Thymus (tissue), 11 donors: ENCODE measurements at regions not wholly inside any gene's neighbourhood (a gene's known extent, or its start where the extent isn't known, plus 50 kb on each side); places are given as distances from the start of the nearest gene placed in this dataset.

Source experiments
- DNase-seq, 9 donors: peaks; one replicate each; pipeline ENCODE4 v3.0.0-alpha.2; 2013; ENCODE audit warnings: low spot score in 9 of 9, low read depth in 6 of 9, missing footprints in 1 of 9
- H3K27ac ChIP-seq, 2 donors: one replicate each; pipeline ENCODE4 v1.5.1; 2013; ENCODE audit warnings: control low read depth in 1 of 2, low read depth in 1 of 2, low read length in 1 of 2, mild to moderate bottlenecking in 1 of 2, moderate library complexity in 1 of 2
- H3K27me3 ChIP-seq, 2 donors: one replicate each; pipeline ENCODE4 v1.5.1; 2013; ENCODE audit warnings: low read length in 1 of 2; ENCODE audit not compliant: control insufficient read depth in 2 of 2, insufficient read depth in 1 of 2
- H3K36me3 ChIP-seq, 2 donors: one replicate each; pipeline ENCODE4 v1.5.1; 2013; ENCODE audit warnings: low read length in 1 of 2, mild to moderate bottlenecking in 1 of 2, moderate library complexity in 1 of 2; ENCODE audit not compliant: control insufficient read depth in 2 of 2, insufficient read depth in 2 of 2
- H3K4me1 ChIP-seq, 2 donors: one replicate each; pipeline ENCODE4 v1.5.1; 2013; ENCODE audit warnings: low read length in 2 of 2; ENCODE audit not compliant: control insufficient read depth in 2 of 2, insufficient read depth in 2 of 2
- H3K4me3 ChIP-seq, 2 donors: one replicate each; pipeline ENCODE4 v1.5.1; 2013; ENCODE audit warnings: low read length in 2 of 2, control low read depth in 1 of 2, mild to moderate bottlenecking in 1 of 2
- H3K9me3 ChIP-seq, 2 donors: one replicate each; pipeline ENCODE4 v1.5.1; 2013; ENCODE audit warnings: low read length in 1 of 2, mild to moderate bottlenecking in 1 of 2; ENCODE audit not compliant: control insufficient read depth in 2 of 2, insufficient read depth in 1 of 2
- WGBS: extraction: QIAGEN DNeasy Blood & Tissue Kit; methylation state at CpG from one replicate; pipeline ENCODE4 v1.1.7; 2013; 5-methylcytosine and 5-hydroxymethylcytosine counted together
- donor health status: healthy.

DNA sequence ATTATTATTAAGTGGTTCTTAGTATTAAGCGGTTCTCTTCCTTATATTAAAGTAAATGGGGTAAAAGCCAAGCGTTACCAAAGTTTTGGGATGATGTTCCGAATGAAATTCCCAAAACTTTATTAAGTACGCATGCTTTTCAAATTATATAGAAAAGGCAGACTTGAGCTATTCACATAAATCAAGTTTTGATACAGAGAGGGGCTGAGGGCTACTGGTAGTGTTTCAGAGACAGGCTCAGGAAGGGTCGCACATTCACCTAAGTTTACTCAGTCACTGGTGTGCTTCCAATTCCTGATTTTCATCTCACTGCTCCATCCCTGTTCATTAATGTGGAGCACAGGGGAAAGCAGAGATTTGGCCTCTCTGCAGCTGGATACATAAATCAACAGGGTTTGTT is 652.2 kb downstream of the QKI start:
- H3K27me3 ChIP-seq, result no peaks in the 10 kb centered on the region
- 96% methylated on average over 5 of the region's 5 CpGs for WGBS
- H3K9me3 ChIP-seq, result no peaks in the 10 kb centered on the region
- H3K4me3 ChIP-seq, result no peak overlapping the region
- no peak for DNase-seq
- no peak overlapping the region for H3K27ac ChIP-seq
- no peaks in the 10 kb centered on the region for H3K36me3 ChIP-seq
- no peaks in the 10 kb centered on the region for H3K4me1 ChIP-seq

DNA sequence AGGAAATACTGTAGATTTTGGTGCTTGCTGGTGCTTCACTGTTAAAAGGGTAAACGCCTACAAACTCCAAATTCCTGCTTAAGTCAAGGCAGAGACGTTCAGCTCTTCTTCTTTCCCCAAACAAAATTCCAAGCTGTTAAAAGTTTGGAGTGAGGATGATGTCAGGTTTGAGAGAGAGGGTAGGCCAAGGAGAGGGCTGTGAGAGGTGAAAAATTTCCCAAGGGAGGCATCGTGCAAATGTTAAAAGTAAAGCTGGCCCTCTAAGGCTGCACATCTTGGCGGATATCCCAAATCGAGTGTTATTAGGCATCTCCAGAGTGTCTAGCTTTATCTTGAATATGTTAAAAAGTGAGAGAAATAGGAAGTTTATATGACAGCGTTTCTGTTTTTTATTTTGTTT is 651.8 kb downstream of the QKI start:
- no peaks in the 10 kb centered on the region for H3K4me1 ChIP-seq

DNA sequence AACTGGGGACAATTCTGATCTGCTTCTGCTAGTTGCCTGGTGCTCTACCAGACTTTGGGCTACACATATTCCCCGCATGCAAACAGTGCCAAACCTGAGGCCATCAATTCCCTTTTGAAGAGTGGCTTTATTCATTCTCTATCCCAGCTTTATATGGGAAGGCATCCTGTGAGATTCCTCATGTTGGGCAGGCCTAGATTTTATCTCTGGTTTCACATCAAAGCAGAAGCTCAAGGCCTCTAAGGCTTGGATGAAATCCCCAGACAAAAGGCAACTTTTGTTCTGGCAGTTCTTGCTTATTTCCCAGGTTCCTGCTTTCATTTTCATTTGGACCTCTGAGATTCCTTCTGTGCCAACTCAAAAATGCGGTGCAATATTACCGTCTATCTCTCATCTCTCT is 648.8 kb downstream of the QKI start:
- Histone ChIP-seq H3K9me3 (no peaks in the 10 kb centered on the region), H3K4me3 (no peak overlapping the region), H3K4me1 (no peaks in the 10 kb centered on the region), H3K36me3 (no peaks in the 10 kb centered on the region), H3K27ac (no peak overlapping the region), H3K27me3 (no peaks in the 10 kb centered on the region)
- 91% methylated on average over 3 of the region's 3 CpGs for WGBS
- DNase-seq, result no peak

More for the DNA sequence above, 651.8 kb downstream of the QKI start:
- 85% methylated on average over 6 of the region's 6 CpGs for WGBS
- DNase-seq, result no peak
- no peaks in the 10 kb centered on the region for H3K27me3 ChIP-seq
- H3K27ac ChIP-seq, result no peak overlapping the region
- H3K36me3 ChIP-seq, result no peaks in the 10 kb centered on the region
- H3K4me3 ChIP-seq, result no peak overlapping the region
- H3K9me3 ChIP-seq, result no peaks in the 10 kb centered on the region

DNA sequence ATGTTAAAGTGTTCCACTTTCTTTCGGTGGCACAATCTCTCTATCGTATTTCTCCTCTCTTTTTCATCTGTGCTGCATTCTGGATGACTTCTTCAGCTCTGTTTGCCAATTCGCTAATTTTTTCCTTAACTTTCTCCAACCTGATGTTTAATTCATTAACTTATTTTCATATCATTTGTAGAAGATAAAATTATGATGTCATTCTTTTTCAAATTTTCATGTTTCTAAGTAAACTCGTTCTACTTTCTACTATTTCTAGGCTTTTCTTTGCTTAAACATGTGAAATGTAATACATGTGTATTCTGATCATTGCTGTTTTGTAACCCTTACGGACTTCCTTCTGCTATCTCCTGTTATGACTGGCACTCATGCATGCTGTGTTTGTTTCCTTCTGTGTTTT is 648.4 kb downstream of the QKI start:
- no peak for DNase-seq
- no peaks in the 10 kb centered on the region for H3K27me3 ChIP-seq
- H3K4me1 ChIP-seq, result no peaks in the 10 kb centered on the region
- no peak overlapping the region for H3K4me3 ChIP-seq
- H3K36me3 ChIP-seq, result no peaks in the 10 kb centered on the region
- 81% methylated on average over 5 of the region's 5 CpGs for WGBS
- no peaks in the 10 kb centered on the region for H3K9me3 ChIP-seq
- H3K27ac ChIP-seq, result no peak overlapping the region

DNA sequence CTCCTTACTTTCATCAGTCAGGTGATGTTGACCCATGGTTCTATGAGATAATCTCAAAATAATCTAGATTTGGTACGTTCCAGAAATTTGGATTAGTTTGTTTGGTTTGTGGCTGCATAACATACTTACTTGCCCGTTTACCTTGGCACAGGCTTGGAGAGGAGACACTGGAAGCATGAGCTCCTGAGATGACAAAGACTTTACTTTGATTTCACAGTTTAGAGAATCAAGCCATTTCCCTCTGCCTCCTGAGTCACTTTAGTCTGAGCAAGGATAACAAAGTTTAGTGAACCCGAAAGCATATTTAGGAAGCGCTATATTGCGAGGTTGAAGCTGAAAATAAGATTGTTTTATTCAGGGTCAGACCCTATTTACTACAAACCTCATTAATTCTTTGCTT is 643.4 kb downstream of the QKI start:
- H3K27ac ChIP-seq, result no peak overlapping the region
- no peaks in the 10 kb centered on the region for H3K36me3 ChIP-seq
- WGBS, result 93% methylated on average over 5 of the region's 5 CpGs
- no peak for DNase-seq
- H3K4me3 ChIP-seq, result no peak overlapping the region
- H3K4me1 ChIP-seq, result no peaks in the 10 kb centered on the region
- no peaks in the 10 kb centered on the region for H3K9me3 ChIP-seq
- H3K27me3 ChIP-seq, result no peaks in the 10 kb centered on the region

DNA sequence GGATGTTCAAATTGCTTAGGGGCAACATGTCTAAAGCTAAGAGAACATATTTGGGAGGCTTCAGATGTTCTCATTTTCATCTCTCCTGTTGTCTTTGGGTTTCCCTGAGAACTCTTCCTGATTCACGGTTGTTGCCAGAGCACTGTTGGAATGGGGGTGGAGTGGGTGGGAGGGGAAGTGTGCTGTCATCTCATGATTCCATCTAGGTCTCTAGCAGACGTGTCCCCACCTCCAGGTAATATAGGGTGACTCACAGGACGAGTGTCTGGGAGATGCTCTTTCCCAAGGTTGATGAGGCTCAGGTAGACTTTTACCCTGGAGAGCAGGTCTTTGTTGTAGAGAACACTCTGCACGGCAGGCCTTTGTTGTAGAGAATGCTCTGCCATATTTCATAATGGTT is 636.9 kb downstream of the QKI start:
- Histone ChIP-seq H3K27ac (no peak overlapping the region), H3K9me3 (no peaks in the 10 kb centered on the region), H3K27me3 (no peaks in the 10 kb centered on the region), H3K4me1 (no peaks in the 10 kb centered on the region), H3K4me3 (no peak overlapping the region), H3K36me3 (no peaks in the 10 kb centered on the region)
- DNase-seq, result no peak
- WGBS, result 86% methylated on average over 4 of the region's 4 CpGs

DNA sequence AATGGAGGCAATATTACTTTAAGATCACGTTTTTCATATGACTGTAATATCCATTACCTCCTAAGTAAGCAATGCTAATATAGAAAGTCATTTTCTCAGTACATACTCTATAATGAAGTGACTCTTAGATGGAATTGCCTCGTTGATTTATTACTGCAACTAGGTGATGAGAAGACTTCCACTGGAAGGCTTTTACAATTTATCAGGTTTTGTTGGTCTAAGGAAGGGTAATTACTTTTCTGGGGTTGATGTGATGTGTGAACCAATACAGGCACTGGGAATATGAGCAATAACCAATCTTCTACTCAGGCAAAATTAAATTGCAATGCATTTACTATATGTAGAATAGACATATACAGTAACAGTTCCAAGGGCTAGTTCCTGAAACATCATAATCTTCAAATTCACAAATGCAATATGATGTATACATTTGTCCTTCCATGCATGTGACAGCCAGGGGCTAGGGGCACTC is 635.0 kb downstream of the QKI start:
- WGBS, result 88% methylated on average over 2 of the region's 2 CpGs
- no peak for DNase-seq
- no peaks in the 10 kb centered on the region for H3K9me3 ChIP-seq
- H3K27me3 ChIP-seq, result no peaks in the 10 kb centered on the region
- H3K4me3 ChIP-seq, result no peak overlapping the region
- no peak overlapping the region for H3K27ac ChIP-seq
- H3K4me1 ChIP-seq, result no peaks in the 10 kb centered on the region
- no peaks in the 10 kb centered on the region for H3K36me3 ChIP-seq

DNA sequence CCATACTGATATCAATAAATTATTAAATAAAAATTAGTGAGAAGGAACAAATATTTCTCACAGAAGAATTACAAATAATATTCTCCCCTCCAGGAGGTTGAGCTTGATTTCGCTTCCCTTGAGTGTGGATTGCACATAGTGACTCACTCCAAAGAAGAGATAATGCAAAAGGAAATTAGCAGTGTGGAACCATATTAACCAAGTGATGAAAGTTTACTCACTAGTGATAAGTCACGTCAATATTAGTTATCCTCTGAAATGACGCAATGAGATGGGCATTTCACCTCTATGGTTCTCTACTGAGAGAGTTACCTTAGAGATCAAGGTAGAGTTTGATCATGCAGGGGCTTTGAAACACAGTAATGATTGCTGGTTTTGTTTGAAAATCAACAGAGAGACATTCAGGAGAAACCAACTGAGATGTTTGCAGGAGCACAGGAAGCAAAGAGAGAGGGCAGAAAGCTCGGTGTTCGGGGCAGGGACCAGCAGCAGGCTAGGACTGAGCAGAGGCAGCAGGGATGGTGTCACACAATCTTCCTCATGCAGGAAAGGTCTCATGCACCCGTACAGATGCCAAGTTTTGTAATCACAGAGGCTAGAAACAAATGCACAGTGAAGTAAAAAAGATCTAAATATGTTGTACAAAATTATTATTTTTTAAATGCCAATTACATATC is 634.5 kb downstream of the QKI start:
- 95% methylated on average over 6 of the region's 6 CpGs for WGBS
- no peak for DNase-seq
- H3K4me1 ChIP-seq, result no peaks in the 10 kb centered on the region
- H3K36me3 ChIP-seq, result no peaks in the 10 kb centered on the region
- no peak overlapping the region for H3K27ac ChIP-seq
- H3K4me3 ChIP-seq, result no peak overlapping the region
- H3K27me3 ChIP-seq, result no peaks in the 10 kb centered on the region
- no peaks in the 10 kb centered on the region for H3K9me3 ChIP-seq

DNA sequence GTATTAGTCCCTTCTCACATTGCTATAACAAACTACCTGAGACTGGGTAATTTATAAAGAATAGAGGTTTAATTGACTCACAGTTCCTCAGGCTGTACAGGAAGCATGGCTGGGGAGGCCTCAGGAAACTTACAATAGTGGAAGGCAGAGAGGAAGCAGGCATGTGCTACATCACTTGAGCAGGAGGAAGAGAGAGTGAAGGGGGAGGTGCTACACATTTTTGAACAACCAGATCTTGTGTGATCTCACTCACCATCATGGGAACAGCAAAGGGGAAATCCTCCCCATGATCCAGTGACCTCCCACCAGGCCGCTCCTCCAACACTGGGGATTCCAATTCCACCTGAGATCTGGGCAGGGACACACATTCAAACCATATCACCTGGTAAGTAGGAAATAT is 630.6 kb downstream of the QKI start:
- Histone ChIP-seq H3K9me3 (peaks cover 0 to 2% of the 10 kb centered on the region in 2 donors), H3K36me3 (no peaks in the 10 kb centered on the region), H3K4me1 (no peaks in the 10 kb centered on the region), H3K4me3 (no peak overlapping the region), H3K27ac (no peak overlapping the region), H3K27me3 (no peaks in the 10 kb centered on the region)
- WGBS, result 94% methylated on average over 1 of the region's 1 CpG
- no peak for DNase-seq
